OCI-LY3 (cell line): ENCODE measurements at regions not wholly inside any gene's neighbourhood (a gene's known extent, or its start where the extent isn't known, plus 50 kb on each side); places are given as distances from the start of the nearest gene placed in this dataset.

Experiments
- H2AFZ ChIP-seq: fragments of 200-600, 300-600 bp; shearing (Covaris generic); 2 replicates; pipeline ENCODE4 v1.6.0; 2014; ENCODE audit warnings: antibody characterized with exemption, low read depth, low read length
- H3K27ac ChIP-seq: fragments of 200-600, 300-600 bp; sonication (generic); 2 replicates; pipeline ENCODE4 v1.5.1; 2014; ENCODE audit warnings: mild to moderate bottlenecking, low read length, moderate library complexity, mixed read lengths
- H3K27me3 ChIP-seq: fragments of 200-600, 300-600 bp; sonication (generic); 2 replicates; pipeline ENCODE4 v1.6.1; 2014; ENCODE audit warnings: low read depth, low read length, mixed read lengths
- H3K36me3 ChIP-seq: fragments of 200-600, 300-600 bp; sonication (generic); replicated peaks from 2 replicates; pipeline ENCODE3; 2014; ENCODE audit warnings: low read depth, low read length, mixed read lengths
- H3K4me1 ChIP-seq: fragments of 300-600, 200-600 bp; sonication (generic); 2 replicates; pipeline ENCODE4 v1.6.1; 2014; ENCODE audit warnings: low read length, mixed read lengths
- H3K4me2 ChIP-seq: fragments of 200-600, 300-600 bp; sonication (generic); 2 replicates; pipeline ENCODE4 v1.6.1; 2014; ENCODE audit warnings: low read length, mixed read lengths
- H3K4me3 ChIP-seq: fragments of 300-600, 200-600 bp; sonication (generic); 2 replicates; pipeline ENCODE4 v1.5.1; 2014; ENCODE audit warnings: antibody characterized with exemption, mild to moderate bottlenecking, low read length, moderate library complexity
- H3K79me2 ChIP-seq: fragments of 300-600, 200-600 bp; shearing (Covaris generic); 2 replicates; pipeline ENCODE4 v1.6.1; 2014; ENCODE audit warnings: mild to moderate bottlenecking, low read length, mixed read lengths
- H3K9ac ChIP-seq: fragments of 300-600, 200-600 bp; shearing (Covaris generic); 2 replicates; pipeline ENCODE4 v1.6.0; 2014; ENCODE audit warnings: mild to moderate bottlenecking, low read length, moderate library complexity
- H3K9me3 ChIP-seq: fragments of 200-600, 300-600 bp; shearing (Covaris generic); 2 replicates; pipeline ENCODE4 v1.6.1; 2014; ENCODE audit warnings: low read length, mixed read lengths; ENCODE audit not compliant: insufficient read depth
- H4K20me1 ChIP-seq: fragments of 200-600, 300-600 bp; sonication (generic); 2 replicates; pipeline ENCODE4 v1.6.1; 2016; ENCODE audit warnings: low read length, mixed read lengths; ENCODE audit not compliant: insufficient read depth
- CTCF ChIP-seq: fragments of 200-600, 300-600 bp; sonication (generic); IDR thresholded peaks from 2 replicates; pipeline ENCODE4 v1.5.1; 2014; ENCODE audit warnings: antibody characterized with exemption, low read length, low read depth
- EZH2phosphoT487 ChIP-seq: fragments of 200-600 bp; shearing (Covaris generic); IDR thresholded peaks from 2 replicates; pipeline ENCODE4 v1.6.1; 2018; ENCODE audit warnings: antibody characterized with exemption, mixed run types, low read depth

DNA sequence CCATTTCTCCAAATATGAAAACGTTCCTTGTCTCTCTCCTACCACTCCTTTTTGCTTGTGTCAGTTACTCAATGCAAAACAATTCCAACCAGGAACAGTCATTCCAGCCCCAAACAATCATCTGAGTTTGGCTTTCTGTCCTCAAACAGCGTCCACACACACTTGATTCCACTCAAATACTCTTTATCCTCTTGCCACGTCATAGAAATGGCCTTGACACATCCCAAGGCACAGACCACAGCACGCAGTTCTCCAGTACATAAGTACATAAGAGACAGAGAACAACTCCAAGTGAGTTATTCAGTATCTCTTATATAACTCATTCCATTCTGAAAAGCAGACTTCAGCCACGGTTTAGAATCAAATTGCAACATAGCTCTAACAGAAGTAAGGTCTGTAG is 299.2 kb downstream of the RPS29 start:
- H3K4me3 ChIP-seq, result no peak overlapping the region
- H3K9ac ChIP-seq, result no peak overlapping the region
- H3K79me2 ChIP-seq, result no peaks in the 10 kb centered on the region
- no peak overlapping the region for H3K4me2 ChIP-seq
- H4K20me1 ChIP-seq, result no peaks in the 10 kb centered on the region
- H3K27me3 ChIP-seq, result no peaks in the 10 kb centered on the region
- H3K27ac ChIP-seq, result no peak overlapping the region
- no peak overlapping the region for H2AFZ ChIP-seq
- TF ChIP-seq CTCF (no peak), EZH2phosphoT487 (no peak)
- H3K4me1 ChIP-seq, result no peaks in the 10 kb centered on the region
- no peaks in the 10 kb centered on the region for H3K9me3 ChIP-seq
- H3K36me3 ChIP-seq, result no peaks in the 10 kb centered on the region

- Histone ChIP-seq H3K27me3 (no peaks in the 10 kb centered on the region), H3K4me1 (no peaks in the 10 kb centered on the region), H3K4me2 (no peak overlapping the region), H3K27ac (no peak overlapping the region), H4K20me1 (no peaks in the 10 kb centered on the region), H3K9ac (no peak overlapping the region), H3K4me3 (no peak overlapping the region), H3K79me2 (no peaks in the 10 kb centered on the region), H3K36me3 (no peaks in the 10 kb centered on the region), H3K9me3 (no peaks in the 10 kb centered on the region), H2AFZ (no peak overlapping the region)
- TF ChIP-seq CTCF (no peak), EZH2phosphoT487 (no peak)
Measured at GRCh38 chr14:49286257-49286983, 299.8 kb downstream of the RPS29 start.

- TF ChIP-seq EZH2phosphoT487 (no peak), CTCF (no peak)
- Histone ChIP-seq H3K4me1 (no peaks in the 10 kb centered on the region), H3K9me3 (no peaks in the 10 kb centered on the region), H3K36me3 (no peaks in the 10 kb centered on the region), H3K27ac (no peak overlapping the region), H3K4me3 (no peak overlapping the region), H3K4me2 (no peak overlapping the region), H3K9ac (no peak overlapping the region), H3K79me2 (no peaks in the 10 kb centered on the region), H3K27me3 (no peaks in the 10 kb centered on the region), H4K20me1 (no peaks in the 10 kb centered on the region), H2AFZ (no peak overlapping the region)
Measured at GRCh38 chr14:49280566-49280965, 305.6 kb downstream of the RPS29 start.

DNA sequence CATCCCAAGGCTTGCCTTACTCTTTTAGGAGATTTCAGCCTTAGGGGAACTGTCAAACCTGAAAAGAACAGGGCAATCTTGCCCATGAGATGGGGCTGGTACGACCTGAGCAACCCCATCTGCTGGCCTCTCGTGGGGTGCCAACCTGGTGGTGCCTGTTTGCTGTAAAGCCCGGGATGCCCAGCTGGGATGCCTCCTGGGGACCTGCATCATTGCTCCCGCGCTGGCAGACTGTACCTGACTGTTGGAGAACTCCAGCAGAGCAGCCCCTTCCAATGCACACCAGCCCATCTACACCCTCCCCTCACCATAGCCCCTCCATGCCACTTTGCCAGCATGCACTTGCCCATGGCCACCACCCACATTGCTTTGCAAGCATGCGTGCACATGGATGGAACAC is 335.7 kb downstream of the RPS29 start:
- H3K4me1 ChIP-seq, result peaks cover 9% of the 10 kb centered on the region
- no peak overlapping the region for H3K9ac ChIP-seq
- H3K27me3 ChIP-seq, result no peaks in the 10 kb centered on the region
- no peak for TF ChIP-seq CTCF
- no peak overlapping the region for H3K27ac ChIP-seq
- no peaks in the 10 kb centered on the region for H3K9me3 ChIP-seq
- H3K79me2 ChIP-seq, result no peaks in the 10 kb centered on the region
- H2AFZ ChIP-seq, result no peak overlapping the region
- H4K20me1 ChIP-seq, result no peaks in the 10 kb centered on the region
- no peaks in the 10 kb centered on the region for H3K36me3 ChIP-seq
- no peak overlapping the region for H3K4me2 ChIP-seq
- no peak overlapping the region for H3K4me3 ChIP-seq
